ENCODE measurements at regions not wholly inside any gene's neighbourhood (a gene's known extent, or its start where the extent isn't known, plus 50 kb on each side); places are given as distances from the start of the nearest gene placed in this dataset.

- no peak for TF ChIP-seq FOXA1 (IDR thresholded peaks at IDR 0.05)
- no peak for TF ChIP-seq REST (IDR thresholded peaks at IDR 0.05)
- no peak for TF ChIP-seq MAX (IDR thresholded peaks at IDR 0.05)
Measured at GRCh38 chr15:69675731-69676130, 223.1 kb downstream of the RPLP1 start.

Data from liver (tissue), 1 donor.